A549 (cell line): ENCODE measurements at regions not wholly inside any gene's neighbourhood (a gene's known extent, or its start where the extent isn't known, plus 50 kb on each side); places are given as distances from the start of the nearest gene placed in this dataset.
"Not testable (repeated sequence)": the region's sequence is repeated elsewhere in the genome, so short reads cannot be mapped to it uniquely, and the experiment has no call there.

ENCODE experiments used
- ATAC-seq, 2 experiments: fragments of 200-7000 bp in 1 of 2; fragments of >200 bp in 1 of 2; cut with Nextera tagmentation in 1 of 2; cut with Tn5 transposase in 1 of 2; 3 replicates each; pipeline versions ENCODE4 v1.8.0 to v1.9.1; 2018 to 2020; ENCODE audit warnings: mild to moderate bottlenecking in 1 of 2, moderate library complexity in 1 of 2
- CTCF ChIA-PET: fragments of 300-600 bp; sonication (Branson Sonifier 250); formaldehyde crosslinking; extraction: SDS; loops from one replicate; lab custom pipeline; 2021; ENCODE audit warnings: antibody characterized with exemption, inconsistent platforms; lab: Yijun Ruan, JAX
- POLR2A ChIA-PET: fragments of 350-600 bp; formaldehyde crosslinking; extraction: SDS; loops from one replicate; lab custom pipeline; 2021; ENCODE audit warnings: antibody characterized with exemption, inconsistent platforms; lab: Yijun Ruan, JAX
- DNase-seq, 2 experiments: peaks; one replicate each; pipeline versions ENCODE4 v3.0.0 to v3.0.0-alpha.2; 2011 to 2016; ENCODE audit warnings: low read depth in 1 of 2, low spot score in 1 of 2
- FAIRE-seq: peaks from 2 replicates; lab custom pipeline; 2011; peaks lifted over from hg19 to GRCh38; lab: Jason Lieb, UNC
- H3K27ac ChIP-seq, 2 experiments: fragments of >200 bp; sonication (Bioruptor Twin); formaldehyde crosslinking; 3 replicates each; pipeline ENCODE4 v1.5.1; 2016 to 2017
- H3K4me1 ChIP-seq: fragments of >200 bp; sonication (Bioruptor Twin); formaldehyde crosslinking; 3 replicates; pipeline ENCODE4 v1.6.1; 2016
- H3K4me2 ChIP-seq: fragments of >200 bp; sonication (Bioruptor Twin); formaldehyde crosslinking; 3 replicates; pipeline ENCODE4 v1.6.1; 2016
- H3K4me3 ChIP-seq: fragments of >200 bp; sonication (Bioruptor Twin); formaldehyde crosslinking; 3 replicates; pipeline ENCODE4 v1.5.1; 2016
- H3K9me3 ChIP-seq: fragments of >200 bp; sonication (Bioruptor Twin); formaldehyde crosslinking; 3 replicates; pipeline ENCODE4 v1.6.1; 2016
- CBX2 ChIP-seq: fragments of 200-600 bp; sonication (generic); IDR thresholded peaks from 2 replicates; pipeline ENCODE4 v1.6.1; 2016; ENCODE audit warnings: low read depth, mild to moderate bottlenecking, borderline replicate concordance
- CBX8 ChIP-seq: fragments of 200-600 bp; sonication (generic); IDR thresholded peaks from 2 replicates; pipeline ENCODE4 v1.6.1; 2016
- CEBPB ChIP-seq, 2 experiments: fragments of >200 bp in 1 of 2; sonication (Bioruptor Twin) in 1 of 2; formaldehyde crosslinking in 1 of 2; IDR thresholded peaks; 2 replicates each; pipeline ENCODE4 v1.6.1; 2012 to 2016
- CHD4 ChIP-seq: fragments of 200-600 bp; sonication (generic); IDR thresholded peaks from 2 replicates; pipeline ENCODE4 v1.6.1; 2016; ENCODE audit warnings: antibody characterized with exemption, mild to moderate bottlenecking, borderline replicate concordance
- E2F6 ChIP-seq: IDR thresholded peaks from 2 replicates; pipeline ENCODE4 v1.6.1; 2012; ENCODE audit warnings: low read depth, borderline replicate concordance
- EHF ChIP-seq: fragments of 250-450 bp; sonication (Bioruptor Pico); IDR thresholded peaks from 2 replicates; pipeline ENCODE4 v1.5.0; 2020; ENCODE audit warnings: mild to moderate bottlenecking
- EHMT2 ChIP-seq: fragments of 200-600 bp; sonication (generic); IDR thresholded peaks from 2 replicates; pipeline ENCODE4 v1.6.1; 2016; ENCODE audit warnings: antibody characterized with exemption, low read depth, mild to moderate bottlenecking, moderate library complexity
- GATA3 ChIP-seq: IDR thresholded peaks from 2 replicates; pipeline ENCODE4 v1.6.1; 2012; ENCODE audit warnings: borderline replicate concordance
- HDAC2 ChIP-seq: fragments of 200-600 bp; sonication (generic); IDR thresholded peaks from 2 replicates; pipeline ENCODE4 v1.6.1; 2016
- HOXB13 ChIP-seq: fragments of 250-450 bp; sonication (Bioruptor Pico); IDR thresholded peaks from 2 replicates; pipeline ENCODE4 v1.5.0; 2020; ENCODE audit warnings: low read depth, mild to moderate bottlenecking, moderate library complexity
- HOXB5 ChIP-seq: fragments of 250-450 bp; sonication (Bioruptor Pico); IDR thresholded peaks from 2 replicates; pipeline ENCODE4 v1.5.0; 2020; ENCODE audit warnings: mild to moderate bottlenecking, moderate library complexity
- KDM5A ChIP-seq: fragments of 200-600 bp; sonication (generic); IDR thresholded peaks from 2 replicates; pipeline ENCODE4 v1.6.1; 2016; ENCODE audit warnings: antibody characterized with exemption, mild to moderate bottlenecking
- MAFK ChIP-seq: fragments of 450-650 bp; IDR thresholded peaks from 2 replicates; pipeline ENCODE4 v1.6.1; 2014; ENCODE audit not compliant: partially characterized antibody
- MAZ ChIP-seq: fragments of 150-350 bp; IDR thresholded peaks from 2 replicates; pipeline ENCODE4 v1.6.1; 2014; ENCODE audit warnings: antibody characterized with exemption, low read depth, low read length, borderline replicate concordance
- MYC ChIP-seq: IDR thresholded peaks from 2 replicates; pipeline ENCODE4 v1.6.1; 2012; ENCODE audit warnings: mild to moderate bottlenecking, inconsistent platforms, low read length, improper control_type of control experiment, borderline replicate concordance
- NPAS2 ChIP-seq: fragments of 250-450 bp; sonication (Bioruptor Pico); IDR thresholded peaks from 2 replicates; pipeline ENCODE4 v1.8.0; 2022; ENCODE audit warnings: mild to moderate bottlenecking, moderate library complexity, borderline replicate concordance
- POLR2A ChIP-seq: IDR thresholded peaks from 2 replicates; pipeline ENCODE4 v1.6.1; 2012; ENCODE audit warnings: mild to moderate bottlenecking, low read length
- RAD21 ChIP-seq, 2 experiments: fragments of >200 bp in 1 of 2; sonication (Bioruptor Twin) in 1 of 2; formaldehyde crosslinking in 1 of 2; IDR thresholded peaks in 1 of 2; conservative IDR thresholded peaks in 1 of 2; 2 replicates in 1 of 2; 3 replicates in 1 of 2; pipeline ENCODE4 v1.6.1; 2012 to 2018; ENCODE audit warnings: inconsistent platforms in 1 of 2
- REST ChIP-seq: fragments of 200-600 bp; sonication (generic); IDR thresholded peaks from 2 replicates; pipeline ENCODE4 v1.6.1; 2016; ENCODE audit warnings: antibody characterized with exemption, mild to moderate bottlenecking, moderate library complexity
- RNF2 ChIP-seq: fragments of 200-600 bp; sonication (generic); IDR thresholded peaks from 2 replicates; pipeline ENCODE4 v1.6.1; 2016; ENCODE audit warnings: low read depth, mild to moderate bottlenecking, antibody characterized with exemption, moderate library complexity, borderline replicate concordance
- SREBF2 ChIP-seq: fragments of 450-650 bp; IDR thresholded peaks from 2 replicates; pipeline ENCODE4 v1.6.1; 2014; ENCODE audit warnings: mild to moderate bottlenecking, moderate library complexity
- ZC3H11A ChIP-seq: fragments of 450-650 bp; IDR thresholded peaks from 2 replicates; pipeline ENCODE4 v1.6.1; 2014; ENCODE audit warnings: antibody characterized with exemption, mild to moderate bottlenecking
- ZNF302 ChIP-seq: fragments of 250-450 bp; sonication (Bioruptor Pico); IDR thresholded peaks from 2 replicates; pipeline ENCODE4 v1.9.0; 2021; ENCODE audit warnings: inconsistent platforms, mild to moderate bottlenecking, moderate library complexity
- ZSCAN20 ChIP-seq: fragments of 250-450 bp; sonication (Bioruptor Pico); IDR thresholded peaks from 2 replicates; pipeline ENCODE4 v1.8.0; 2022; ENCODE audit warnings: mild to moderate bottlenecking, moderate library complexity
- WGBS: methylation state at CpG from one replicate; pipeline ENCODE4 v1.1.6; 2017; ENCODE audit errors: missing lambda C conversion rate; 5-methylcytosine and 5-hydroxymethylcytosine counted together
- TF ChIP-seq, protein P1 (sequence below): fragments of 250-450 bp; sonication (Bioruptor Pico); IDR thresholded peaks from 2 replicates; pipeline ENCODE4 v1.5.0; 2020; ENCODE audit warnings: low read depth, mild to moderate bottlenecking, moderate library complexity
- TF ChIP-seq, protein P2 (sequence below): IDR thresholded peaks from 2 replicates; pipeline ENCODE4 v1.6.1; 2012
- TF ChIP-seq, protein P3 (sequence below): fragments of >200 bp; sonication (Bioruptor Twin); formaldehyde crosslinking; IDR thresholded peaks from 2 replicates; pipeline ENCODE4 v1.6.1; 2016

- CTCF ChIA-PET: no interaction called here
Observed at GRCh38 chr10:62934258-62934657, 118.1 kb upstream of the EGR2 start.

DNA sequence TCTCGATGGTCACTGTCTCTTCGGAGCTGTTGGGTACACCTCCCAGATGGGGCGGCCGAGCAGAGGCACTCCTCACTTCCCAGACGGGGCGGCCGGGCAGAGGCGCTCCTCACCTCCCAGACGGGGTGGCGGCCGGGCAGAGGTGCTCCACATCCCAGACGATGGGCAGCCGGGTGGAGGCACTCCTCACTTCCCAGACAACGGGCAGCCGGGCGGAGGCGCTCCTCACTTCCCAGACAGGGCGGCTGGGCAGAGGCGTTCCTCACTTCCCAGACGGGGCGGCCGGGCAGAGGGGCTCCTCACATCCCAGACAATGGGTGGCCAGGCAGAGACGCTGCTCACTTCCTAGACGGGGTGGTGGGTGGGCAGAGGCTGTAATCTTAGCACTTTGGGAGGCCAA is 112.6 kb upstream of the EGR2 start:
- H3K4me2 ChIP-seq, H3K9me3 ChIP-seq, FAIRE-seq, H3K27ac ChIP-seq, H3K4me1 ChIP-seq, POLR2A ChIA-PET, ATAC-seq, DNase-seq, H3K4me3 ChIP-seq: not testable (repeated sequence)
- CTCF ChIA-PET: interaction anchor here (1.0 kb wide), 1 partner anchor 17 kb away, joined by 3 read pairs; no protein-coding TSS in a partner anchor
- 68% methylated on average over 10 of the region's 24 CpGs for WGBS

More at GRCh38 chr10:62934258-62934657, 118.1 kb upstream of the EGR2 start:
- TF ChIP-seq HOXB13 (no peak), GATA3 (no peak), RNF2 (no peak), EHMT2 (no peak), CHD4 (no peak), CEBPB (IDR thresholded peaks at IDR 0.05) (no peak), EHF (CRISPR knock-in tag) (no peak), CBX2 (no peak), ZC3H11A (no peak), RAD21 (conservative IDR thresholded peaks at IDR 0.05 in 1 of 2, IDR thresholded peaks at IDR 0.05 in 1 of 2) (no peak), MAFK (no peak), HDAC2 (no peak)
- TF ChIP-seq, protein P1, sequence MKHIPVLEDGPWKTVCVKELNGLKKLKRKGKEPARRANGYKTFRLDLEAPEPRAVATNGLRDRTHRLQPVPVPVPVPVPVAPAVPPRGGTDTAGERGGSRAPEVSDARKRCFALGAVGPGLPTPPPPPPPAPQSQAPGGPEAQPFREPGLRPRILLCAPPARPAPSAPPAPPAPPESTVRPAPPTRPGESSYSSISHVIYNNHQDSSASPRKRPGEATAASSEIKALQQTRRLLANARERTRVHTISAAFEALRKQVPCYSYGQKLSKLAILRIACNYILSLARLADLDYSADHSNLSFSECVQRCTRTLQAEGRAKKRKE (CRISPR knock-in tag): no peak
- TF ChIP-seq, protein P2, sequence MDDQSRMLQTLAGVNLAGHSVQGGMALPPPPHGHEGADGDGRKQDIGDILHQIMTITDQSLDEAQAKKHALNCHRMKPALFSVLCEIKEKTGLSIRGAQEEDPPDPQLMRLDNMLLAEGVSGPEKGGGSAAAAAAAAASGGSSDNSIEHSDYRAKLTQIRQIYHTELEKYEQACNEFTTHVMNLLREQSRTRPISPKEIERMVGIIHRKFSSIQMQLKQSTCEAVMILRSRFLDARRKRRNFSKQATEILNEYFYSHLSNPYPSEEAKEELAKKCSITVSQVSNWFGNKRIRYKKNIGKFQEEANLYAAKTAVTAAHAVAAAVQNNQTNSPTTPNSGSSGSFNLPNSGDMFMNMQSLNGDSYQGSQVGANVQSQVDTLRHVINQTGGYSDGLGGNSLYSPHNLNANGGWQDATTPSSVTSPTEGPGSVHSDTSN: no peak
- DNase-seq (no peak), FAIRE-seq (no peak), ATAC-seq (no peak)
- 43% methylated on average over 11 of the region's 11 CpGs for WGBS
- no peaks in the 10 kb centered on the region for H3K9me3 ChIP-seq
- H3K27ac ChIP-seq: no peak overlapping the region
- H3K4me3 ChIP-seq: no peak overlapping the region
- H3K4me2 ChIP-seq: no peak overlapping the region
- POLR2A ChIA-PET: no interaction called here
- no peaks in the 10 kb centered on the region for H3K4me1 ChIP-seq

DNA sequence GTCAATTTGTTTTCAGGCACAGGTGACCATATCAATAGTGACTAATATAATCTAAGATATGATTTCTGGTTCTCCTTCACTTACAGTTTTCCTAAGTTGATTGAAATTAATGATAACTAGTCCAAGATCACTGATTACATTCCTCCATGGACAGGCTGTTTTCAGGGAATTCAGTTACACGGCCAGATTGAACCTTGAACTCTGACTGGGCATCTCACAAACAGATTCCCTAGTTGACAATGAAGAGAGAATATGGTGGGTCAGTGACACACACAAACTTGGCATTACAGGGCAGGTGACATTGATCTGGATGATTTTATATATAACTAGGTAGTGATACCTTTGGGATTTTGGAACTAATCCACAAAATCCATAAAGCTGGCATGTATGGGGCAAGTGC is 110.2 kb upstream of the EGR2 start:
- no peak for ATAC-seq
- no peak overlapping the region for H3K4me2 ChIP-seq
- no peak for DNase-seq
- H3K27ac ChIP-seq: no peak overlapping the region
- no peak overlapping the region for H3K4me3 ChIP-seq
- H3K4me1 ChIP-seq: no peaks in the 10 kb centered on the region
- WGBS: 29% methylated on average over 1 of the region's 1 CpG
- H3K9me3 ChIP-seq: no peaks in the 10 kb centered on the region
- TF ChIP-seq, protein P3, sequence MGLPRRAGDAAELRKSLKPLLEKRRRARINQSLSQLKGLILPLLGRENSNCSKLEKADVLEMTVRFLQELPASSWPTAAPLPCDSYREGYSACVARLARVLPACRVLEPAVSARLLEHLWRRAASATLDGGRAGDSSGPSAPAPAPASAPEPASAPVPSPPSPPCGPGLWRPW: no peak
- TF ChIP-seq REST (no peak), SREBF2 (no peak), CBX8 (no peak), MYC (no peak), MAZ (no peak), NPAS2 (CRISPR knock-in tag) (no peak), HOXB5 (CRISPR knock-in tag) (no peak), EHF (CRISPR knock-in tag) (no peak), E2F6 (no peak), ZC3H11A (no peak), KDM5A (no peak), ZNF302 (CRISPR knock-in tag) (no peak), ZSCAN20 (CRISPR knock-in tag) (no peak), CEBPB (IDR thresholded peaks at IDR 0.05) (no peak), POLR2A (no peak)
- TF ChIP-seq, protein P2: no peak
- FAIRE-seq: no peak
- ChIA-PET POLR2A (no interaction called here), CTCF (no interaction called here)
